Motor neuron (in vitro differentiated cells): ENCODE measurements at regions not wholly inside any gene's neighbourhood (a gene's known extent, or its start where the extent isn't known, plus 50 kb on each side); places are given as distances from the start of the nearest gene placed in this dataset.

ENCODE experiments used
- ATAC-seq, 8 experiments: fragments of 200-7000 bp; cut with Tn5 transposase; replicated peaks in 6 of 8; 2 replicates each; pipeline ENCODE4 v1.8.0; 2021; ENCODE audit warnings: mild to moderate bottlenecking in 8 of 8, moderate library complexity in 8 of 8
- H3K27ac ChIP-seq, 2 donors: fragments of 250-450 bp; sonication (Bioruptor Pico); 2 replicates each; pipeline ENCODE4 v1.9.0; 2021; ENCODE audit warnings: antibody characterized with exemption in 2 of 2, mild to moderate bottlenecking in 2 of 2, moderate library complexity in 1 of 2
- H3K4me1 ChIP-seq, 2 donors: fragments of 250-450 bp; sonication (Bioruptor Pico); replicated peaks in 1 of 2; 2 replicates each; pipeline ENCODE4 v1.6.1; 2021; ENCODE audit warnings: antibody characterized with exemption in 2 of 2, mild to moderate bottlenecking in 2 of 2, moderate library complexity in 1 of 2
- H3K4me3 ChIP-seq, 5 donors: fragments of 250-450 bp; sonication (Bioruptor Pico); 2 replicates each; pipeline ENCODE4 v1.9.0; 2021; ENCODE audit warnings: antibody characterized with exemption in 5 of 5, mild to moderate bottlenecking in 5 of 5, moderate library complexity in 4 of 5
- WGBS, 10 experiments: fragments of 450-650 bp; shearing (Covaris generic); methylation state at CpG; one replicate each; pipeline ENCODE4 v1.0.0; 2022; 5-methylcytosine and 5-hydroxymethylcytosine counted together
- in situ Hi-C, 9 experiments: fragments of 400-800 bp; cut with MboI; loops; one replicate each; pipeline ENCODE4 v1.15.0; 2021; ENCODE audit warnings: low sequenced_read_pairs in 9 of 9, low pct_unique_long_range_greater_than_20kb in 2 of 9; ENCODE audit not compliant: unreplicated experiment in 9 of 9

- no peak overlapping the region for H3K4me3 ChIP-seq
- peaks cover 0 to 3% of the 10 kb centered on the region in 2 donors for H3K4me1 ChIP-seq
- ATAC-seq: no peak
- in situ Hi-C loops: loop anchor here in 2 of 9 experiments (10.0 to 25.0 kb wide), 2 partner anchors 134 to 362 kb away; no protein-coding TSS in a partner anchor
- H3K27ac ChIP-seq: no peak overlapping the region
- 69 to 100% (median 90%) methylated on average over 2 to 7 of the region's 7 CpGs for WGBS, 10 experiments
Measured at GRCh38 chr16:73199214-73199613, 151.3 kb upstream of the ZFHX3 start.

DNA sequence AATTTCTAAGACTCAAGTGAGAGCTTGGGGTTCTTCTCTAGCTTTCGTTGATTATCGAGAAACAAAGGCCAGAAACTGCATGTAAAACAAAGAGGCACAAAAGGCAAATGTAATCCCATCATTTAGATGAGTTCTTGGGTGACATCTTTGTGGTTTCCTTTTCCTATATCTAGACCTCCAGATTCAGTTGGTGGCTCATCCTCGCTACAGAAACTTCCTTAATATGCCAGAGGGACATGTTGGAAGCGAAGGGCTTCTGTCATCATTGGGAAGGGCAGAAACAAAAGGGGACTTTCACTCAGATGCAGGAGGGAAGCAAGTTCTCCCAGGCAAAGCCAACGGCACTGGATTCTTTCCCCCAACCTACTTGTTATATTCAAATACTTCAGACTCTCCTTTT lies 150.6 kb upstream of the ZFHX3 start:
- 72 to 100% (median 87%) methylated on average over 1 to 5 of the region's 5 CpGs for WGBS, 10 experiments
- no peak for ATAC-seq
- peaks cover 0 to 3% of the 10 kb centered on the region in 2 donors for H3K4me1 ChIP-seq
- H3K4me3 ChIP-seq: no peak overlapping the region
- in situ Hi-C loops: loop anchor here in 2 of 9 experiments (10.0 to 25.0 kb wide), 2 partner anchors 134 to 361 kb away; no protein-coding TSS in a partner anchor
- H3K27ac ChIP-seq: no peak overlapping the region

DNA sequence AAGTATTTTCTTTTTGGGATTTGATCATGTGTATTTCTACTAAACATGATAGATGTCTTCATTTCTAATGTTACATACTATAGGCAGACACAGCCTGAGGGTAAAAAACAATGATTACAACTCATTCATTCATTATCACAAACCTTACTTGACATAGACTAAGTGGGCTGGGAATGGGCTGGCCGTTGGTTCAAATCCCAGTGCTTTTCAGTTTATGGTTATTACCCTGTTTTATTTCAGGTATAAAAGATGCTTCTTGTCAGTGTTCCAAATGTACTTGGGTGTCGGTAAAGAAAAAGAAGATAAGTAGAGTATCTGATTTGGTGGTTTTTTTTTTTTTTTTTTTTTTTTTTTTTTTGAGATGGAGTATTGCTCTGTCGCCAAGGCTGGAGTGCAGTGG lies 149.7 kb upstream of the ZFHX3 start:
- no peak overlapping the region for H3K27ac ChIP-seq
- H3K4me3 ChIP-seq: no peak overlapping the region
- 77 to 100% (median 89%) methylated on average over 1 to 3 of the region's 3 CpGs; no CpG with 5 or more reads in 2 of the 10 experiments for whole genome bisulfite sequencing, 10 experiments
- peaks cover 0 to 4% of the 10 kb centered on the region in 2 donors for H3K4me1 ChIP-seq
- ATAC-seq: no peak
- in situ Hi-C loops: loop anchor here in 2 of 9 experiments (10.0 to 25.0 kb wide), 2 partner anchors 133 to 360 kb away; no protein-coding TSS in a partner anchor

- peak in 4 of 8 experiments; percentile 23 to 95 (median 92) for ATAC-seq
- Histone ChIP-seq H3K27ac (no peak overlapping the region), H3K4me3 (no peak overlapping the region), H3K4me1 (peaks cover 9 to 14% of the 10 kb centered on the region in 2 donors)
- 7 to 83% (median 56%) methylated on average over 1 to 3 of the region's 4 CpGs; no CpG with 5 or more reads in 3 of the 10 experiments for WGBS, 10 experiments
- in situ Hi-C loops: loop anchor here in 2 of 9 experiments (10.0 to 25.0 kb wide), 2 partner anchors 132 to 359 kb away; no protein-coding TSS in a partner anchor
Measured at GRCh38 chr16:73196670-73197069, 148.7 kb upstream of the ZFHX3 start.

- Histone ChIP-seq H3K4me1 (peaks cover 31 to 34% of the 10 kb centered on the region in 2 donors), H3K4me3 (no peak overlapping the region), H3K27ac (no peak overlapping the region)
- in situ Hi-C loops: loop anchor here in 2 of 9 experiments (10.0 to 25.0 kb wide), 2 partner anchors 129 to 356 kb away; no protein-coding TSS in a partner anchor
- 67 to 100% (median 94%) methylated on average over 1 of the region's 1 CpG; no CpG with 5 or more reads in 4 of the 10 experiments for WGBS, 10 experiments
- no peak for ATAC-seq
Measured at GRCh38 chr16:73193464-73193863, 145.5 kb upstream of the ZFHX3 start.

DNA sequence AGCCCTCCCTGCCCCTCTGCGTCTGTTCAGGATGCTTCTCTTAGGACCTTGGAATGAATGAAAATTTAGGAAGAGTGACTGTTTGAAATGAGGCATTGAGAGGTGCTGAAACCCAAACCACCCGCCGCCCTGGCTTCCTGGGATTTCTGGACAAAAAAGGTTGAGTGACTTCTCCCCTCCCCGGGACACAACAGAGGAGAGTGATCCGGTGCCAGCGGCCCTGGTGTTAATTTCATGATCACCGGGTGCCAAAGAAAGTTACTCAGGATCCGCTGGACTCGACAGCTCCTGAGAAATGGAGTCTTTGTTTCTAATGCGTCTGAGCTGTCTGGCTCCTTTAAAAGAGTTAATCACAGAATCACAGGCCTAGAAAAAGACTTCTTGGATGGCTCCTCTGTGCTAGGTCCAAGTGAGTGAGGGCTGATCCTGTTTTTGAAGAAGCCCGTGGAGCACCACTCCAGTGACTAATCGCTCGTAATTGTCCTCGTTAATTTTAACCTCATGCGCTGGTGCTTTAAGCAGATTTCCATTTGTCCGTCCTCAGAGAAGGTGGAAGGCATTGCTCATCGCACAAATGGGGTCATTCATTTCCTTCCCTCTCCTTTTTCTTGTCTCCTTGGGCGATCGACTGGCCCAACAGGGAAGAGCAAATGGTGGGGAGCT lies 144.4 kb upstream of the ZFHX3 start:
- peaks cover 33 to 38% of the 10 kb centered on the region in 2 donors for H3K4me1 ChIP-seq
- ATAC-seq: peak in 1 of 8 experiments; percentile 48
- H3K4me3 ChIP-seq: no peak overlapping the region
- WGBS, 10 experiments: 12 to 83% (median 64%) methylated on average over 1 to 11 of the region's 19 CpGs; no CpG with 5 or more reads in 3 of the 10 experiments
- in situ Hi-C loops: loop anchor here in 2 of 9 experiments (10.0 to 25.0 kb wide), 2 partner anchors 128 to 355 kb away; no protein-coding TSS in a partner anchor
- H3K27ac ChIP-seq: no peak overlapping the region

- in situ Hi-C loops: loop anchor here in 2 of 9 experiments (10.0 to 25.0 kb wide), 2 partner anchors 127 to 354 kb away; no protein-coding TSS in a partner anchor
- no peak overlapping the region for H3K4me3 ChIP-seq
- ATAC-seq: peak in 4 of 8 experiments; percentile 3 to 43 (median 16)
- peaks cover 40 to 45% of the 10 kb centered on the region in 2 donors for H3K4me1 ChIP-seq
- WGBS, 10 experiments: 20 to 89% (median 75%) methylated on average over 1 to 7 of the region's 8 CpGs; no CpG with 5 or more reads in 4 of the 10 experiments
- H3K27ac ChIP-seq: peak overlapping the region; percentile 25 to 55
Measured at GRCh38 chr16:73191660-73192046, 143.7 kb upstream of the ZFHX3 start.

- in situ Hi-C loops: loop anchor here in 2 of 9 experiments (10.0 to 25.0 kb wide), 2 partner anchors 126 to 354 kb away; no protein-coding TSS in a partner anchor
- Histone ChIP-seq H3K27ac (peak overlapping the region; percentile 25 to 55), H3K4me1 (peaks cover 41 to 48% of the 10 kb centered on the region in 2 donors), H3K4me3 (no peak overlapping the region)
- peak in 5 of 8 experiments; percentile 31 to 65 (median 46) for ATAC-seq
- 44 to 88% (median 82%) methylated on average over 3 to 11 of the region's 19 CpGs; no CpG with 5 or more reads in 2 of the 10 experiments for WGBS, 10 experiments
Measured at GRCh38 chr16:73190688-73191659, 143.0 kb upstream of the ZFHX3 start.

GRCh38 chr16:73190256-73190655 lies 142.3 kb upstream of the ZFHX3 start:
- ATAC-seq: no peak
- Histone ChIP-seq H3K27ac (no peak overlapping the region), H3K4me3 (no peak overlapping the region), H3K4me1 (peaks cover 41 to 48% of the 10 kb centered on the region in 2 donors)
- in situ Hi-C loops: loop anchor here in 2 of 9 experiments (10.0 to 25.0 kb wide), 2 partner anchors 125 to 353 kb away; no protein-coding TSS in a partner anchor
- WGBS, 10 experiments: 33 to 100% (median 85%) methylated on average over 1 to 2 of the region's 2 CpGs; no CpG with 5 or more reads in 2 of the 10 experiments

DNA sequence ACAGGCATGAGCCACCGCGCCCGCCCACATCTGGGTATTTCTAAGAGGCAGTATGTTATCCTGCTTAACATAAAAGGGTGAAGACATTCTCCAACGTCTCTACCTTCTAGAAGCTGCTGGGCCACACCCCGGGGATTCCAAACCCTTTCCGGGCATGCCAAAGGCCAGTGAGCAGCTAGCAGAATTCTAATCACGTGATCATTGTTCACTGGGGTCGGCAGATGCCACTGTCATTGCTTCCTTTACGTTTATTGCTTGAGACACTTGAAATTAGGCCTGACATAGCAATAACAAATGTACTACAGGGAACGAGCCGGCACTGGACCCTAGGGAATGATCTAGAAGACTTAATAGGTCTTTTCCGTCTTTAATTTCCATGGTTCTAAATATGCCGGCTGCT lies 141.2 kb upstream of the ZFHX3 start:
- H3K4me3 ChIP-seq: no peak overlapping the region
- 40 to 92% (median 68%) methylated on average over 2 to 10 of the region's 13 CpGs; no CpG with 5 or more reads in 2 of the 10 experiments for WGBS, 10 experiments
- ATAC-seq: peak in 6 of 8 experiments; percentile 15 to 75 (median 58)
- in situ Hi-C loops: loop anchor here in 2 of 9 experiments (25.0 kb wide), 1 partner anchor 352 kb away; no protein-coding TSS in a partner anchor
- H3K4me1 ChIP-seq: peaks cover 43 to 48% of the 10 kb centered on the region in 2 donors
- H3K27ac ChIP-seq: no peak overlapping the region

GRCh38 chr16:73186752-73187601 lies 139.0 kb upstream of the ZFHX3 start:
- peaks cover 41% of the 10 kb centered on the region in 2 donors for H3K4me1 ChIP-seq
- WGBS, 10 experiments: 0 to 84% (median 53%) methylated on average over 1 to 4 of the region's 4 CpGs; no CpG with 5 or more reads in 1 of the 10 experiments
- ATAC-seq: peak in 2 of 8 experiments; percentile 4 to 6

More at GRCh38 chr16:73186752-73187601, 139.0 kb upstream of the ZFHX3 start:
- no peak overlapping the region for H3K4me3 ChIP-seq
- in situ Hi-C loops: loop anchor here in 2 of 9 experiments (25.0 kb wide), 1 partner anchor 350 kb away; no protein-coding TSS in a partner anchor
- H3K27ac ChIP-seq: no peak overlapping the region
